GM19025 (cell line): ENCODE measurements at regions not wholly inside any gene's neighbourhood (a gene's known extent, or its start where the extent isn't known, plus 50 kb on each side); places are given as distances from the start of the nearest gene placed in this dataset.
"Not testable (repeated sequence)": the region's sequence is repeated elsewhere in the genome, so short reads cannot be mapped to it uniquely, and the experiment has no call there.

Experiments
- ATAC-seq: cut with Tn5 transposase; IDR thresholded peaks from one replicate; pipeline ENCODE4 v1.9.1; 2021; ENCODE audit warnings: mild to moderate bottlenecking, low read depth, moderate library complexity; ENCODE audit not compliant: unreplicated experiment

DNA sequence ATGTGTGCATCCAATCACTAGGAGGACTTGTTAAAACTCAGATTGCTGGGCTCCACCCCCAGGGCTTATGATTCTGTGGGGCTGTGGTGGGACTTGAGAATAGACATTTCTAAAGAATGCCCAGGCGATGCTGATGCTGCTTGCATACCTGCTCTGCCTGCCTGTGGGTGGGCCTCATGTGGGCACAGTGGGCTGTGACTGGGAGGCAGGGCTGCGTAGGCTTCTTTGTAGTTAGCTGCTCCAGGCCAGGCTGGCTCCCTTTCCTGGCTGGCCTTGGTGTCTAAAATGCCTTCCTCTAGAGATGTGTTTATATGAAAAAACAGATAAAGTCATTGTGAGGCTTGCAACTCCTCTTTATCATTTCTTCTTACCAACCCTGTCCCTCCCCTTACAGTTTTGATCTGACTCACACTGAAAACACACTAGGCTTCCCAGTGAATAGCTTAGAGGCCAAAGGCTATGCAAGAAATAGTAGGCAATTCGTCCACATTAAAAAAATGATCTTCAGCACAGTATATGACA, 495.5 kb upstream of the MAP3K7 start:
- no peak for ATAC-seq

DNA sequence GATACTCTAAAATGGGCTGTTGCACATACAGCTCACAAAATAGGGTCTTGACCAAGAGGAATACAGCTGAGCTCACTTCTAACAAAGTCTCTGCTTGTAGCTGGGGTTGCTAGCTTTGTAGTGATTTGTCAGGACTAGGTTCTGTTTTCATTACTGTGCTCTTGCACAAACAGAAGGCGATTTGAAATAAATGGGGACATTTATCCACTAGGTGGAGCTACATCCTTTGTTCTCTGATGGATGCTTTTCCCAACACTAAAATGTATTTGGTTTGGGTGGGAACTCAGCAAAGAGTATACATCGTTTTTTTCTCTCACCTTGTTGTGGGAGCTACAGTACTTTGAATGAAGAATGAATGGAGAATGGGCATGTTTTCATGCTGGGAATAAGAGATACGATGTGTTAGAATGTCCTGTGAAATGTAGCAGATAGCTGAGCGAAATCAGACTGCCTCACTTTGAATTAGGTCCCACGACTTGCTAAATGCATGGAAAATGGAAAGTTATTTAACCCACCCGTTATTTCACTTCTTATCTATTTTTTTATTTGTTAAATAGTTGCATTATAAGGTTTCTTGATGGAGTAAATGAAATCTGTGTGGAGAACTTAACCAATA, 494.7 kb upstream of the MAP3K7 start:
- ATAC-seq: no peak

DNA sequence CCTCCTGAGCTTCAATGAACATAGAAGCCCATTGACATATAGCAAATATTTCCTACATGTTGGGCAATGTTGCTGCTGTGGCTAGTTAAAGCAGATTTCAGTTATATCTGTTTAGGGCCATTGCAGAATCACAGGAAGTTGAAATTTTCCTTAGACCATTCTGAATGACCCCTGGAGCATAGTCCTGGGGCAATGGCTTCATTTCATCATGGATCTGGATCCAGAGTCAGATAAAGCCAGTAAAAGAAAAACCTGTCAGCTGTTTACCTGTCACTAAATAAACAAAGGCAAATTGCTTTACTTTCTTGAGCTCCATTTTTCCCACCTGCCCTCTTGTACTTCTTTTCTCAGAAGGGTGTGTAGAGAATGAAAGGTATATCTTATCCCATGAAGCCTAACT, 494.0 kb upstream of the MAP3K7 start:
- ATAC-seq: no peak

DNA sequence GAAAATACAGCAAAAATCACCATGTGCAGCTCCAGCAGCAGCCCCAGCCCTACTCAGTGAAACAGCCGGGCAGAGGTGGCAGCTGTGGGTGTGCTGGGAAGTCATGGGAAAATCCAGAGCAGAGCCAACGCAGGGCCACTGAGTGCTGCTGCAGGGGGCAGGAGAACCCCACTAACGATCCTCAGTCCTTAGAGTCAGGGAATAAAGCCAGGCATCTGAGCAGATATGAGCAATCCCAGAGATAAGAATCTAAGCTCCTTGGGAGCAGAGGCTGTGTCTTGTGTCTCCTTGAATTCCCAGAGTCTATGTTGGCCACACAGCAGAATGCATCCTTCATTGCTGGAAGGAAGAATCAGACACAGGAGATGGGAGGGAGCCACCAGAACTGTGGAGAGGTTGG, 493.1 kb upstream of the MAP3K7 start:
- no peak for ATAC-seq

DNA sequence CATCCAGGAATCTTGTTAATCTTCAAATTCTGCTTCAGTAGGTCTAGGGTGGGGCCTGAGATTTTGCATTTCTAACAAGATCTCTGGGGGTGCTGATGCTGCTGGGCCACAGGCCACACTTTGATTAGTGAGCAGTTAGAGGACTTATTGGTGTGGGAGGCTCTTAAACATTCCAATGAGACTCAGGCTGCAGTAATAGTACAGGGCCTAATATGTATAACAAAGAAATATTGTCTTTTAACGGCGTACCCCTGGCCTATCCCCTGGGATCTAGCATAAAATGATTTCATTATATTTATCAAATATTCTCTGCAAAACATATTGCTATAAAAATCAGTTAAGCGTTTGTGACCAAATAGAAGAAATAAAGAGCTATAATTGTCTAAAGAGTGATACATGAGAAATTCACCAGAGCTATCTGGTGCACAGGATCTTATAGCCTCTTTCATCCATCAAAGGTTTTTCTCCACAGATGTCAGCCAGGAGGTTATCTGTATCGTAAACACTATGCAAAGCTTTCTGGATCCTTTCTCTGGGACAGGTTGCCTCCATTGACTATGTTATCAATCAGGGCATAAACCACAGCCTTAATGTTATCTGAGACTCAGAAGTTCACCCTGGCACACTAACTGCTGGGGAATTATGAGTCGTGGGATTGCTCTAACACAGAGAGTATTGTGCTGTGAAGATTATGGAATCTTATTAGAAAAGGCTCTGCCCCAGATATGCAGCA, 488.5 kb upstream of the MAP3K7 start:
- no peak for ATAC-seq

DNA sequence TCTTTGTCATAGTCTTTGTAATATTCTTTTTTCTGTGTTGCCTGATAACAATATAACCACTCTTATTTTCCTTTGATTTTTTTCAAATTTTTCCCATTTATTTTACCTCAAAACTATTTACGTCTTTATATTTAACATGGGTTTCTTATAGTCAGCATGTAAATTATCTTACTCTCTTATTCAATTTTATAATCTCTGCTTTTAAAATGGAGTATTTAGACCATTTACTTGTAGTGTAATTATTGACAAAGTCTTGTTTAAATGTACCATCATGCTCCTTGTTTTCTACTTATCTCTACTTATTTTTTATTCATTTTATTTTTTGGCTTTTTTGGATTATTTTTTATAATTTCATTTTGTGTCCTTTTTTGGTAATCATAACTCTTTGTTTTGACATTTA, 476.5 kb upstream of the MAP3K7 start:
- no peak for ATAC-seq

DNA sequence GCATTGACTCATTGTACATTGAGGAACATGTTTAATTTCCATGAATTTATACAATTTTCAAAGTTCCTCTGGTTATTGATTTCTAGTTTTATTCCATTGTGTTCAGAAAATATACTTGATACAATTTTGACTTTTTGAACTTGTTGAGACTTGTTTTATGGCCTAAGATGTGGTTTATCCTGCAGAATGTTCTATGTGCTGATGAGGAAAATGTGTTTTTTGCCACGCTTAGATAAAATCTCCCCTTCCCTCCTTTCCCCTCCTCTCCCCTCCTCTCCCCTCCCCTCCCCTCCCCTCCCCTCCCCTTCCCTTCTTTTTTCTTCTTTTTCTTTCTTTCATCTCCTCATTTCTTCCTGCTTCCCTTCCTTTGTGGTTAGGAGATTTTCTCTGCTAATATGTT, 470.8 kb upstream of the MAP3K7 start:
- no peak for ATAC-seq

DNA sequence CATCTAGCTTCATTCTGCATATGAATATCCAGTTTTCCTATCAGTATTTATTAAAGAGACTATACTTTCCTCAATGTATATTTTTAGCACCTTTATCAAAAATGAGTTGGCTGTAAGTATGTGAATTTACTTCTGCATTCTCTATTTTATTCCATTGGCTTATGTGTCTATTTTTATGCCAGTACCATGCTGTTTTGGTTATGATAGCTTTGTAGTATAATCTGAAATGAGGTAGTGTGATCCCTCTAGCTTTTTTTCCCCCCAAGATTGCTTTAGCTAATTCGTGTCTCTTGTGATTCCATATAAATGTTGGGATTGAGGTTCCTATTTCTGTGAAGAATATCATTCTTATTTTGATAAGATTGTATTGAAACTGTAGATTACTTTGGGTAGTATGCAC, 469.1 kb upstream of the MAP3K7 start:
- no peak for ATAC-seq

DNA sequence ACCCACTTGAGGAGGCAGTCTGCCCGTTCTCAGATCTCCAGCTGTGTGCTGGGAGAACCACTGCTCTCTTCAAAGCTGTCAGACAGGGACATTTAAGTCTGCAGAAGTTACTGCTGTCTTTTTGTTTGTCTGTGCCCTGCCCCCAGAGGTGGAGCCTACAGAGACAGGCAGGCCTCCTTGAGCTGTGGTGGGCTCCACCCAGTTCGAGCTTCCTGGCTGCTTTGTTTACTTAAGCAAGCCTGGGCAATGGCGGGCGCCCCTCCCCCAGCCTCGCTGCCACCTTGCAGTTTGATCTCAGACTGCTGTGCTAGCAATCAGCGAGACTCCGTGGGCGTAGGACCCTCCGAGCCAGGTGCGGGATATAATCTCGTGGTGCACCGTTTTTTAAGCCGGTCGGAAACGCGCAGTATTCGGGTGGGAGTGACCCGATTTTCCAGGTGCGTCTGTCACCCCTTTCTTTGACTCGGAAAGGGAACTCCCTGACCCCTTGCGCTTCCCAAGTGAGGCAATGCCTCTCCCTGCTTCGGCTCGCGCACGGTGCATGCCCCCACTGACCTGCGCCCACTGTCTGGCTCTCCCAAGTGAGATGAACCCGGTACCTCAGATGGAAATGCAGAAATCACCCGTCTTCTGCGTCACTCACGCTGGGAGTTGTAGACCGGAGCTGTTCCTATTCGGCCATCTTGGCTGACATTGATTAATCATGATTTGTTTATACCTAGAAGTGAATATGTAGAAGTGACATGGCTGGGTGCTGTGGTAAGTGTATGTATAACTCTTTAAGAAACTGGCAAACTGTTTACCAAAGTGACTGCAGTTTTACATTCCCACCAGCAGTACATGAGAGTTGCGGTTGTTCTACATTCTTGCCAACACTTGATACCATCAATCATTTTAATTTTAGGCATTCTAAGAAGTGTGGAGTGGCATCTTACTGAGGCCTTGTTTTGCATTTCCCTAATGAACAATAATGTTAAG, 465.9 kb upstream of the MAP3K7 start:
- ATAC-seq: not testable (repeated sequence)

DNA sequence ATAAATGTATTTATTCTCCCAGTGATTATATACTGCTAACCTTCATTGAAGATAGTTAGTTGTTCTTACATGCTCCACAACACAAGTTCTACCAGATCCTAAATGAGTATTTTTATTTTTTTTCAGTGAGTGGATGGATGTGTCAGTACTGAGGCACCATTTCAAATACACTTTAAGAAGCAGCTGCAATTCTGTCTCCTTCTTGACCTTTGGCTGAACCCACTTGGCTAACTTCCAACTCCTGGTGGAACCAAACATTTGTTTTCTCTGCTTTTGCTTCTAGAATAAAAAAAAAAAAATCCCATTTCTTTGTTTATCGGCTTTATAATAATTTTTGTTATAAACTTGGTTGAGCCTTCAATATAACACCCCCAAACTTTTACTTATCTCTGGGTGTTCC, 458.3 kb upstream of the MAP3K7 start:
- no peak for ATAC-seq

DNA sequence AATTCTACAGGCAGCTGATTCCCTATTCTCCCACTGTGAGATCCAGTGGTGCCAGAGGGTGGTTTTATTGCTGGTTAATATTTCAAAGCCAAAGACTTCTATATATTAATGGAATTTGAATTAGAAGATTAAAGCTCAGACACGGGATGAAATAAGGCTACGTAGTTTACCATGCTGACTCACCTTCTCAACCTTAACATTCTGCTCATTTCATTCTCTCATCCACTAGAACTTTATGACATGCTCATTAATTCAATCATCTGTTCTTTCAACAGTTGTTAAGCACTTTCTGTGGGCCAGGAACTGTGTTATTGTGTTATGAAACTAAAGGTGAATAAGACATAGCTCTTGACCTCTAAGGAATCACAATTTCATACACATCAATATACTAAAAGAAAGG, 456.9 kb upstream of the MAP3K7 start:
- no peak for ATAC-seq

DNA sequence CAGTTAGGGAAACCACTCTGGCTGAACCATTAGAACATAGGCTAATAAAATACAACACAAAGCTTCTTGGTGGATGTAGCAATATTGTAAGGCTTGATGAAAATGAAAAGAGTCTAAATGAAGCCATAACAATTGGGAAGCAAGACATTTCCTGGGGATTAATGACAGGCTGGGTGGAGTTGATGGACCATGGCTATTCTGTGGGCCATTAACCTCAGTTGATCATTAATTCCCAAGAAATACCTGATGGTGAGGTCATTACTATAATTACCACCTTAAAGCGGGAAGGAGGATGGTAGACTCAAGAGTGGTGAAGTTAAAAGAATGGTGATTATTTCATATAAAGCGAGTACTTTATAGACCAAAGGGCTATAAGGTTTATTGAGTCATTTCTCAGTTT, 455.8 kb upstream of the MAP3K7 start:
- no peak for ATAC-seq

DNA sequence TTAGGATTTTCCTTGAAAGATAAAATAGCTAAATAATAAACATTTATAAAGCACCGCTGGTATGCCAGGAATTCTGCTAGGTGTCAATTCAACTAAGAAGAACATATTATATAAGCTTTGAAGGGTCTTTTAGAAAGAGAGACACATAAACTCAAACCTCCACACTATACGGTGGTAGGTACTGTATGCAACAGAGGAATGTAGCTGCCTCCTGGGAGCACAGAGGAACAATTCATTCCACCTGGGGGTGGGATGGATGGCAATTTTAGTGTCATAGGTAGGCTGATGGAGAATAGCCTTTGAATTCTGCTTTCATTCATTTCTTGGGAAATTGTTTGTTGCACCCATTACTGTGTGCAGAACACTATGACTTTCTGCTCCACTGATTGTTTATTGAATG, 447.1 kb upstream of the MAP3K7 start:
- no peak for ATAC-seq

DNA sequence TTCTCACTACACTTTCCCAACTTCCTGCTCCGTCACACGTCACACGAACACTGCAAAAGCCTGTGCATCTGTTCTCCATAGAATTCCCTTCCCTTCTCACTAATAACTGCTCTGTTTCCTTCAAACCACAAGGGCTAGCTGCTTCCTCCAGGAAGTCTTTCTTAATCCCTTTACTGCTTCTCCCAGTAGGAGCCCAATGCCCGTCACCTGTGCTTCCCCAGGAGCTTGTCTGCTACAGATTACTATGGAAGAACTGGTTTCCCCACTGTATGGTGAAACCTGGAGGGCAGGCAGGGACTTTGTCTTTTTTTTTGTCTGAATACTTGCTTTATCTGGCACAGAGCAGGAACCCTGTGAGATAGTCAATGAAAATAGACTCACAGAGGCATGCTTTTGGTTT, 444.7 kb upstream of the MAP3K7 start:
- no peak for ATAC-seq

DNA sequence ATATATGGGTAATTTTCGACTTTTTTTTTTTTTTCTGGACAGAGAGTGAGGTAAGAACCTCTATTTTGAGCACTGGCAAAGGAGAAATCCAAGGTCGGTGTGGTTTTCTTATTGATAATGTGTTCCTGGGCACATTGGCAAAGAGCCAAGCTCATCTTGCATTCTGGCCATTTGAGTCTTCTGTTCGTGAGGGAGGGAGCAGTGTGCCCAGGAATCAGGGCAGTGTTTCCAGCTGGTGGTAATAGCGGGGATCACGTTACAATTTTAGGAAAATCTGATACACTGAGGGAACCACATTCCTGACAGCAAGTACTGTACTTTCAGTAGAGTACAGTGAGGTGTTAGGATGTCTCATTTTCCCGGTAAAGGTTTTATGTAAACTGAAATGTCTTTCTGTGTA, 442.3 kb upstream of the MAP3K7 start:
- ATAC-seq: no peak

DNA sequence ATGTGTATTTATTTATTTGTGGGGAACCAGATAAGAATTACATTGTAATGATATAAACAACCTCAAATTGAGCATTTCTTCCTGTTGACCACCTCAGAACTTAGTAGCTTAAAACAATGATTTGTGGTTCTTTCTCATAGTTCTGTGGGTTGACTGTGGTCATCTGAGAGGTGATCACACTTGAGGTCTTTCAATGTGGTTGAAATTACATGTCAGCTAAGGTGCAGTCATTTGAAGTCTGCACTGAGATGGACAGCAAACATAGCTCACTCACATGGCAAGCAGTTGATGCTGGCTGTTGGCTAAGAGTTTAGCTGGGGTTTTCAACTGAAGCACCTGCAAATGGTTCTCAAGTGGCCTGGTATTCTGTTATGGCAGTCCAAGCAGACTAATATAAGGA, 436.7 kb upstream of the MAP3K7 start:
- ATAC-seq: no peak

DNA sequence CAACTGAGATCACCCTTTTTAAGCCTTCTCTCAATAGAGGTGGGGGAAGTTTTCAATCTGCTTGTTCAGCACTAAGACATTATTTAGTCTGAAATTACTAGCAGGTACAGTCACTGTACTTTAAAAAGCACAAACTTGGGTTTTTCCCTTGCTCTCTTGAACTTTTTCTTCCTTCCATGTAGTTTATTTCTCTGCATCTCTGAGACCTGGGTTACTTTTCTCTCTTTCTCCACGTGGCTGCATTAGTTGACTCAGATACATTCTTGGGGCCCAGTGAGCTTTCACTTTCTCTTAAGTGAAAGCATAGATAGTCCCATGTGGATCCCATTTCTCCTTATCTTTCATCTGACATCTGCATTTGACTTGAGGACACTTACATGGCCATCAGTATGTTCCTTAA, 433.9 kb upstream of the MAP3K7 start:
- no peak for ATAC-seq

DNA sequence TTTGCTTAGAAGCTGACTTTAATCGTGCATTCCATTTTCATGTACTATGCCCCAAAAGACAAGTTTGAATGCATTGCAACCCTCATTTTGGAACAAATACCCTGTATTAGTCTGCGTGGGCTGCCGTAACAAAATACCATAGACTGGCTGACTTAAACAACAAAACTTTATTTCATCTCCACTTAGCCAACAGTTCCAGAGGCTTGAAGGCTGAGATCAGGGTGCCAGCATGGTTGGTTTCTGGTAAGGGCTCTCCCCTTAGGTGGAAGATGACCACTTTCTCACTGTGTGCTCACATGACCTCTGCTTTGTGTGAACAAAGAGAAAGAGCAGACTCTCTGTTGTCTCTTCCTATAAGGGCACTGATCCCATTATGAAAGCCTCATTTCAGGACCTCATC, 431.7 kb upstream of the MAP3K7 start:
- no peak for ATAC-seq

DNA sequence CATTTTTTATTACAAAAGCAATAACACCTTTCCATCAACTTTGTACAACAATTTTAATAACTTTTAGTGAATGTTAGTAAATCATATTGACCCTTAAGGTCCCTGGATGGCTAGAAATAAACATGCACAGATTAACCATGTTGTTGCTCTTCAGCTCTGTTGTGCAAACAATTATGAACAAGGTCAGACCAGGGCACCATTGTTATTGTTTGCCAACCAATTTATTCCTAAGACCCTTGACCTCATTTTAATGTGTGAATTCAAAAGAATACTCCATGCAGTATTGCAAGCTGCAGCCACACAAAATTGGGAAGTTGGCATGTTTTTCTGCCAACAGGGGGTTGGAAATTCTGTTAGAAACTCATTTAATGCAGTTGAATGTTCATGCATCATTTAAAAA, 426.6 kb upstream of the MAP3K7 start:
- ATAC-seq: no peak

DNA sequence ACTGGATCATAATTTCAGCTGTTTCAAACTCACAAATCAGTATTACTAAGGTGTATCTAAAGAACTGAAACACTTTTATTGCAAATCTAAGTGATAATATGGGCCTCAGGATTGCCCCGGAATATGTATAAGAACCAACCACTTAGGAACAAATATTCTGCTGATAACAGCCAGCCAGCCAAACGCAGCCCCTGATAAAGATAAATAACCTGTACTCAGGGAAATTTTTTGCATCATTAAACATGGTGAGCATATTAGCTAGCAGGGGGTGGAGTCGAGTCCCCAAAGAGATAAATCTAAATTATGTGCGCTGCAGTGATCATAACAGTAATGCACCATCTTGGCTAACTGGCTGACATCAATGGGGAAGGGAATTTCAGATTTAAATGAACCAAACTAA, 410.2 kb upstream of the MAP3K7 start:
- no peak for ATAC-seq

DNA sequence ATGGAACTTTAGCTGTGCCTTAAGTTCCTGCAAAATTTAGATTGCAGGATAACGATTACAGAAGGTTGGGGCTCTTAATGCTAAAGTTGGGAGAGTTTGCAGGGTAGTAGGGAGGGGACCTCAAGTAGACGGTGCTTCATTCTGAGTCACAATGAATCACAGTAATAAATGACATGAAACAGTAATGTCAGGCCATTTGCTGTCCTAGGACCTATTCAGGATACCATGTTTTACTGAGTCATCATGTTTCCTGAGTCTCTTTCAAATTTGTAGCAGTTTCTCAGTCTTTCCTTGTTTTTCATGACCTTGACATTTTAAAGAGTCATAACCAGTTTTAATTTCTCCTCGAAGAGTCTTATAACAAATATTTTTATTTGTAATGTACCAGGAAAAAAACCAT, 406.9 kb upstream of the MAP3K7 start:
- ATAC-seq: no peak
